Neural progenitor cell (in vitro differentiated cells): ENCODE measurements at regions not wholly inside any gene's neighbourhood (a gene's known extent, or its start where the extent isn't known, plus 50 kb on each side); places are given as distances from the start of the nearest gene placed in this dataset.

Experiments used
- DNase-seq: peaks from one replicate; pipeline ENCODE4 v3.0.0-alpha.2; 2016; ENCODE audit warnings: low spot score
- H2AFZ ChIP-seq: fragments of 200-600 bp; sonication (generic); replicated peaks from 2 replicates; pipeline ENCODE4 v1.6.1; 2016; ENCODE audit warnings: antibody characterized with exemption
- H3F3A ChIP-seq: fragments of 200-600 bp; sonication (generic); 2 replicates; pipeline ENCODE4 v1.6.1; 2016; ENCODE audit warnings: antibody characterized with exemption, low read depth
- H3K27ac ChIP-seq: fragments of 200-600 bp; sonication (generic); 2 replicates; pipeline ENCODE4 v1.5.1; 2016; ENCODE audit warnings: mild to moderate bottlenecking
- H3K27me3 ChIP-seq: fragments of 200-600 bp; sonication (generic); 2 replicates; pipeline ENCODE4 v1.6.1; 2016; ENCODE audit warnings: mild to moderate bottlenecking, moderate library complexity
- H3K36me3 ChIP-seq: fragments of 200-600 bp; sonication (generic); 2 replicates; pipeline ENCODE4 v1.5.1; 2016
- H3K4me1 ChIP-seq: fragments of 200-600 bp; sonication (generic); 2 replicates; pipeline ENCODE4 v1.6.1; 2016; ENCODE audit warnings: mixed run types
- H3K4me2 ChIP-seq: fragments of 200-600 bp; sonication (generic); 2 replicates; pipeline ENCODE4 v1.6.1; 2016
- H3K4me3 ChIP-seq: fragments of 200-600 bp; sonication (generic); 2 replicates; pipeline ENCODE4 v1.5.1; 2016
- H3K79me2 ChIP-seq: fragments of 200-600 bp; sonication (generic); 2 replicates; pipeline ENCODE4 v1.6.1; 2016; ENCODE audit warnings: low read depth
- H3K9ac ChIP-seq: fragments of 200-600 bp; sonication (generic); 2 replicates; pipeline ENCODE4 v1.6.1; 2016
- H3K9me3 ChIP-seq: fragments of 200-600 bp; sonication (generic); 2 replicates; pipeline ENCODE4 v1.5.1; 2016; ENCODE audit warnings: low read depth
- H4K20me1 ChIP-seq: fragments of 200-600 bp; sonication (generic); 2 replicates; pipeline ENCODE4 v1.6.1; 2016; ENCODE audit warnings: low read depth
- H3K27ac Mint-ChIP-seq: 3 replicates; pipeline ENCODE4 v1.8.0; 2021; ENCODE audit warnings: mixed read lengths
- H3K27me3 Mint-ChIP-seq: 2 replicates; pipeline ENCODE4 v1.8.0; 2022; ENCODE audit warnings: low read depth, mild to moderate bottlenecking, inconsistent platforms, moderate library complexity, mixed read lengths; ENCODE audit not compliant: insufficient read depth
- H3K36me3 Mint-ChIP-seq: 3 replicates; pipeline ENCODE4 v1.8.0; 2021; ENCODE audit warnings: mixed read lengths
- H3K4me1 Mint-ChIP-seq: 3 replicates; pipeline ENCODE4 v1.8.0; 2021; ENCODE audit warnings: mixed read lengths
- H3K4me3 Mint-ChIP-seq: 3 replicates; pipeline ENCODE4 v1.8.0; 2021; ENCODE audit warnings: mild to moderate bottlenecking, moderate library complexity, mixed read lengths
- H3K9me3 Mint-ChIP-seq: 3 replicates; pipeline ENCODE4 v1.8.0; 2020; ENCODE audit warnings: mixed read lengths
- CTCF ChIP-seq: fragments of 200-600 bp; sonication (generic); IDR thresholded peaks from 2 replicates; pipeline ENCODE4 v1.5.1; 2017; ENCODE audit warnings: antibody characterized with exemption, mild to moderate bottlenecking
- EZH2 ChIP-seq: fragments of 200-600 bp; sonication (generic); IDR thresholded peaks from 2 replicates; pipeline ENCODE4 v1.6.1; 2017; ENCODE audit warnings: antibody characterized with exemption, mild to moderate bottlenecking, moderate library complexity
- EZH2phosphoT487 ChIP-seq: fragments of 200-600 bp; sonication (generic); IDR thresholded peaks from 2 replicates; pipeline ENCODE4 v1.6.1; 2017; ENCODE audit warnings: antibody characterized with exemption

DNA sequence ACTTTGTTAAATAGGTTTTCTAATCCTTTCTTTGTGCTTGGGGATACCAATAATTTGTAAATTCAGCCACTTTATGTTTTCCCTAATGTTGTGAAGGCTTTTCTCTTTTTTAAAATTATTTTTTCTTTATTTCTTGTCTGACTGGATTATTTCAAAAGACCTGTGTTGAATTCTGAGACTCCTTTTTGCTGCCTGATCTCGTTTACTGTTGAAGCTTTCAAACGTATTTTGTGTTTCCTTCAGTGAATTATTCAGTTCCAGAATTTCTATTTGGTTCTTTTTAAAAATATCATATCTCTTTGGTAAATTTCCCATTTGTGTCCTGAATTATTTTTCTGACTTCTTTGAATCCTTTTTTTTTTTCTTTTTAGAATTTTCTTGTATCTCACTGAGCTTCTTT, 241.6 kb downstream of the LRIG3 start:
- Mint-ChIP-seq H3K9me3 (peaks cover 20% of the 10 kb centered on the region), H3K27me3 (no peaks in the 10 kb centered on the region), H3K27ac (no peak overlapping the region), H3K4me1 (no peaks in the 10 kb centered on the region), H3K4me3 (no peak overlapping the region), H3K36me3 (peaks cover 2% of the 10 kb centered on the region)
- no peaks in the 10 kb centered on the region for H3K36me3 ChIP-seq
- no peak overlapping the region for H3K9ac ChIP-seq
- H3K9me3 ChIP-seq: no peaks in the 10 kb centered on the region
- H2AFZ ChIP-seq: no peak overlapping the region
- no peaks in the 10 kb centered on the region for H4K20me1 ChIP-seq
- H3F3A ChIP-seq: no peaks in the 10 kb centered on the region
- H3K79me2 ChIP-seq: no peaks in the 10 kb centered on the region
- no peak overlapping the region for H3K27ac ChIP-seq
- H3K4me2 ChIP-seq: no peak overlapping the region
- no peak overlapping the region for H3K4me3 ChIP-seq
- no peak for TF ChIP-seq EZH2
- TF ChIP-seq CTCF: no peak
- no peak for TF ChIP-seq EZH2phosphoT487
- no peaks in the 10 kb centered on the region for H3K27me3 ChIP-seq
- H3K4me1 ChIP-seq: no peaks in the 10 kb centered on the region
- no peak for DNase-seq

GRCh38 chr12:58681730-58682129, 238.6 kb downstream of the LRIG3 start:
- TF ChIP-seq EZH2phosphoT487 (no peak), CTCF (no peak), EZH2 (no peak)
- Mint-ChIP-seq H3K4me3 (no peak overlapping the region), H3K27ac (no peak overlapping the region), H3K4me1 (no peaks in the 10 kb centered on the region), H3K36me3 (peaks cover 2% of the 10 kb centered on the region), H3K9me3 (peaks cover 19% of the 10 kb centered on the region), H3K27me3 (no peaks in the 10 kb centered on the region)
- no peak for DNase-seq
- no peak overlapping the region for H3K4me3 ChIP-seq
- H4K20me1 ChIP-seq: no peaks in the 10 kb centered on the region
- H2AFZ ChIP-seq: no peak overlapping the region
- H3K79me2 ChIP-seq: no peaks in the 10 kb centered on the region
- no peaks in the 10 kb centered on the region for H3K4me1 ChIP-seq
- H3K4me2 ChIP-seq: no peak overlapping the region
- no peaks in the 10 kb centered on the region for H3K9me3 ChIP-seq
- no peaks in the 10 kb centered on the region for H3K36me3 ChIP-seq
- no peak overlapping the region for H3K27ac ChIP-seq
- H3K9ac ChIP-seq: no peak overlapping the region
- H3K27me3 ChIP-seq: no peaks in the 10 kb centered on the region
- no peaks in the 10 kb centered on the region for H3F3A ChIP-seq

- no peaks in the 10 kb centered on the region for H3F3A ChIP-seq
- Mint-ChIP-seq H3K27me3 (peaks cover 2% of the 10 kb centered on the region), H3K9me3 (peaks cover 25% of the 10 kb centered on the region), H3K4me3 (no peak overlapping the region), H3K4me1 (no peaks in the 10 kb centered on the region), H3K27ac (no peak overlapping the region), H3K36me3 (no peaks in the 10 kb centered on the region)
- H3K4me1 ChIP-seq: no peaks in the 10 kb centered on the region
- no peak for DNase-seq
- no peak overlapping the region for H3K4me3 ChIP-seq
- no peak overlapping the region for H3K4me2 ChIP-seq
- H4K20me1 ChIP-seq: no peaks in the 10 kb centered on the region
- H3K36me3 ChIP-seq: no peaks in the 10 kb centered on the region
- H3K9me3 ChIP-seq: no peaks in the 10 kb centered on the region
- H3K79me2 ChIP-seq: no peaks in the 10 kb centered on the region
- no peak overlapping the region for H2AFZ ChIP-seq
- no peak overlapping the region for H3K9ac ChIP-seq
- no peak overlapping the region for H3K27ac ChIP-seq
- no peaks in the 10 kb centered on the region for H3K27me3 ChIP-seq
- TF ChIP-seq EZH2phosphoT487: no peak
- no peak for TF ChIP-seq EZH2
- no peak for TF ChIP-seq CTCF
Measured at GRCh38 chr12:58695263-58695662, 225.0 kb downstream of the LRIG3 start.
